HepG2 (cell line): ENCODE measurements at regions not wholly inside any gene's neighbourhood (a gene's known extent, or its start where the extent isn't known, plus 50 kb on each side); places are given as distances from the start of the nearest gene placed in this dataset.

Experiments used
- CERS6 ChIP-seq: sonication (generic); formaldehyde crosslinking; IDR thresholded peaks from 2 replicates; pipeline ENCODE4 v1.5.0; 2020; ENCODE audit warnings: missing genetic modification reagents
- ETV5 ChIP-seq: IDR thresholded peaks from 2 replicates; pipeline ENCODE4 v1.6.1; 2018; ENCODE audit warnings: missing biosample characterization, missing genetic modification reagents, inconsistent platforms, borderline replicate concordance
- GMEB1 ChIP-seq: sonication (generic); formaldehyde crosslinking; IDR thresholded peaks from 2 replicates; pipeline ENCODE4 v1.5.1; 2020; ENCODE audit warnings: missing genetic modification reagents, mild to moderate bottlenecking, borderline replicate concordance
- MAFK ChIP-seq, 2 experiments: IDR thresholded peaks in 1 of 2; conservative IDR thresholded peaks in 1 of 2; 2 replicates each; pipeline ENCODE4 v1.6.1; 2011; ENCODE audit warnings: improper control_type of control experiment in 2 of 2, low read length in 2 of 2
- NONO ChIP-seq, 2 experiments: fragments of 450-650 bp in 1 of 2; sonication (generic) in 1 of 2; formaldehyde crosslinking in 1 of 2; IDR thresholded peaks in 1 of 2; conservative IDR thresholded peaks in 1 of 2; 2 replicates each; pipeline versions ENCODE4 v1.6.1 to v1.8.0; 2017 to 2022; ENCODE audit warnings: mild to moderate bottlenecking in 1 of 2, missing genetic modification reagents in 1 of 2, moderate library complexity in 1 of 2
- NR3C1 ChIP-seq: sonication (generic); formaldehyde crosslinking; IDR thresholded peaks from 2 replicates; pipeline ENCODE4 v1.4.0; 2020; ENCODE audit warnings: missing genetic modification reagents
- POLR2A ChIP-seq, 2 experiments: IDR thresholded peaks; 2 replicates each; pipeline ENCODE4 v1.6.1; 2011; ENCODE audit warnings: low read depth in 2 of 2, low read length in 2 of 2, mild to moderate bottlenecking in 1 of 2, moderate library complexity in 1 of 2; ENCODE audit not compliant: insufficient read depth in 1 of 2
- TARDBP ChIP-seq: sonication (generic); formaldehyde crosslinking; IDR thresholded peaks from 2 replicates; pipeline ENCODE4 v1.8.0; 2022; ENCODE audit warnings: mild to moderate bottlenecking, missing genetic modification reagents
- ZNF274 ChIP-seq: sonication (generic); formaldehyde crosslinking; IDR thresholded peaks from 2 replicates; pipeline ENCODE4 v1.5.1; 2020; ENCODE audit warnings: mild to moderate bottlenecking, missing genetic modification reagents
- TF ChIP-seq, protein P1 (sequence below): sonication (generic); formaldehyde crosslinking; IDR thresholded peaks from 2 replicates; pipeline ENCODE4 v1.5.0; 2020; ENCODE audit warnings: mild to moderate bottlenecking, missing genetic modification reagents, moderate library complexity

DNA sequence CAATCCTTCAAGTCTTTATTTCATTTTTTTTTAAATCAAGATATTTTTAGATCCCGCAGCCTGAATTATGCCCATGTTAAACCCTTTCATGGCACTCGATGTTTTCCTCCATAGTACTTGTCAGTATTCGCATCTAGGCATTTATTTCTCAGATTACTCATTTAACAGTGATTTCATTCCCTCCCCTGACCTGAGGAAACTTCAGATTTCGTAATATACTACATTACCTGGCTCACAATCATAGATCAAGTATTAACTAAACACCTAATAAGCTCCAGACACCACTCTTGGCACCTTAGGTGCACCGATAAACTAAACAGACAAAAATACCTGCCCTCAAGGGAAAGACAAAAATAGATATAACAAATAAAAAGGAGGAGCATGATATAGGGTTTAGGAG lies 413.2 kb upstream of the GJE1 start:
- no peak for TF ChIP-seq CERS6 (CRISPR knock-in tag)
- TF ChIP-seq ZNF274 (CRISPR knock-in tag) = no peak
- TF ChIP-seq NR3C1 = no peak
- TF ChIP-seq POLR2A (IDR thresholded peaks at IDR 0.05; ENCODE audit: insufficient read depth in 1 of 2, low read depth in 2 of 2, low read length in 2 of 2) = no peak
- TF ChIP-seq ETV5 (CRISPR knock-in tag) = no peak
- no peak for TF ChIP-seq MAFK (conservative IDR thresholded peaks at IDR 0.05 in 1 of 2, IDR thresholded peaks at IDR 0.05 in 1 of 2; ENCODE audit: low read length in 2 of 2)
- no peak for TF ChIP-seq GMEB1 (CRISPR knock-in tag)
- TF ChIP-seq, protein P1, sequence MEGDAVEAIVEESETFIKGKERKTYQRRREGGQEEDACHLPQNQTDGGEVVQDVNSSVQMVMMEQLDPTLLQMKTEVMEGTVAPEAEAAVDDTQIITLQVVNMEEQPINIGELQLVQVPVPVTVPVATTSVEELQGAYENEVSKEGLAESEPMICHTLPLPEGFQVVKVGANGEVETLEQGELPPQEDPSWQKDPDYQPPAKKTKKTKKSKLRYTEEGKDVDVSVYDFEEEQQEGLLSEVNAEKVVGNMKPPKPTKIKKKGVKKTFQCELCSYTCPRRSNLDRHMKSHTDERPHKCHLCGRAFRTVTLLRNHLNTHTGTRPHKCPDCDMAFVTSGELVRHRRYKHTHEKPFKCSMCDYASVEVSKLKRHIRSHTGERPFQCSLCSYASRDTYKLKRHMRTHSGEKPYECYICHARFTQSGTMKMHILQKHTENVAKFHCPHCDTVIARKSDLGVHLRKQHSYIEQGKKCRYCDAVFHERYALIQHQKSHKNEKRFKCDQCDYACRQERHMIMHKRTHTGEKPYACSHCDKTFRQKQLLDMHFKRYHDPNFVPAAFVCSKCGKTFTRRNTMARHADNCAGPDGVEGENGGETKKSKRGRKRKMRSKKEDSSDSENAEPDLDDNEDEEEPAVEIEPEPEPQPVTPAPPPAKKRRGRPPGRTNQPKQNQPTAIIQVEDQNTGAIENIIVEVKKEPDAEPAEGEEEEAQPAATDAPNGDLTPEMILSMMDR (CRISPR knock-in tag) = no peak
- no peak for TF ChIP-seq TARDBP
- no peak for TF ChIP-seq NONO (IDR thresholded peaks at IDR 0.05)
- TF ChIP-seq NONO (CRISPR knock-in tag; conservative IDR thresholded peaks at IDR 0.05) = no peak
